ENCODE measurements at regions not wholly inside any gene's neighbourhood (a gene's known extent, or its start where the extent isn't known, plus 50 kb on each side); places are given as distances from the start of the nearest gene placed in this dataset.

DNA sequence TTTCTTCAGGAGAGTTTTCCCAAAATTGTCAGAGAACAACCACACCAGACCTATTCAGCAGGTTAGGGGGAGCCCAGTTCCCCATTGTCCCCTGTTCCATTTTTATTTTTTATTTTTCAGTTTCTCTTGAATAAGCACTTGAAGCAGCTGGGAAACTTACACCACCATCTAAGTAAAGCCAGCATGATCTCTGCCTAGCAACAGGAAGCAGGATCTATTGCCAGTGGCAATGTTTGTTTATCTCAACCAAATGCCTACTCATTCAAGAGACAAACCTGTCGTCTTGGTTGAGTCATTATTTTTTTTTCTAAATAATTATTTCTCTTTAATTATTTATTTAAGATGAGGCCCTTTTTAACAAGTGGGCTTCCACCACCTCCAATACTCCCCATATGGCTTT lies 379.3 kb downstream of the PLK2 start:
- H3K9me3 ChIP-seq = no peaks in the 10 kb centered on the region
- ATAC-seq = no peak
- no peaks in the 10 kb centered on the region for H3K36me3 ChIP-seq
- 43 to 53% methylated on average over 1 of the region's 1 CpG for WGBS, 2 donors
- no peak for DNase-seq
- TF ChIP-seq, protein P1, sequence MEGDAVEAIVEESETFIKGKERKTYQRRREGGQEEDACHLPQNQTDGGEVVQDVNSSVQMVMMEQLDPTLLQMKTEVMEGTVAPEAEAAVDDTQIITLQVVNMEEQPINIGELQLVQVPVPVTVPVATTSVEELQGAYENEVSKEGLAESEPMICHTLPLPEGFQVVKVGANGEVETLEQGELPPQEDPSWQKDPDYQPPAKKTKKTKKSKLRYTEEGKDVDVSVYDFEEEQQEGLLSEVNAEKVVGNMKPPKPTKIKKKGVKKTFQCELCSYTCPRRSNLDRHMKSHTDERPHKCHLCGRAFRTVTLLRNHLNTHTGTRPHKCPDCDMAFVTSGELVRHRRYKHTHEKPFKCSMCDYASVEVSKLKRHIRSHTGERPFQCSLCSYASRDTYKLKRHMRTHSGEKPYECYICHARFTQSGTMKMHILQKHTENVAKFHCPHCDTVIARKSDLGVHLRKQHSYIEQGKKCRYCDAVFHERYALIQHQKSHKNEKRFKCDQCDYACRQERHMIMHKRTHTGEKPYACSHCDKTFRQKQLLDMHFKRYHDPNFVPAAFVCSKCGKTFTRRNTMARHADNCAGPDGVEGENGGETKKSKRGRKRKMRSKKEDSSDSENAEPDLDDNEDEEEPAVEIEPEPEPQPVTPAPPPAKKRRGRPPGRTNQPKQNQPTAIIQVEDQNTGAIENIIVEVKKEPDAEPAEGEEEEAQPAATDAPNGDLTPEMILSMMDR (IDR thresholded peaks at IDR 0.05) = no peak
- H3K27ac ChIP-seq = peak overlapping the region in 1 of 10 donors; percentile 16
- intact Hi-C loops (cut with DNase I) = no loop called here
- H3K4me3 ChIP-seq = no peak overlapping the region
- no peaks in the 10 kb centered on the region for H3K27me3 ChIP-seq
- H3K4me1 ChIP-seq = peaks cover 0 to 66% (median 28%) of the 10 kb centered on the region in 9 donors

DNA sequence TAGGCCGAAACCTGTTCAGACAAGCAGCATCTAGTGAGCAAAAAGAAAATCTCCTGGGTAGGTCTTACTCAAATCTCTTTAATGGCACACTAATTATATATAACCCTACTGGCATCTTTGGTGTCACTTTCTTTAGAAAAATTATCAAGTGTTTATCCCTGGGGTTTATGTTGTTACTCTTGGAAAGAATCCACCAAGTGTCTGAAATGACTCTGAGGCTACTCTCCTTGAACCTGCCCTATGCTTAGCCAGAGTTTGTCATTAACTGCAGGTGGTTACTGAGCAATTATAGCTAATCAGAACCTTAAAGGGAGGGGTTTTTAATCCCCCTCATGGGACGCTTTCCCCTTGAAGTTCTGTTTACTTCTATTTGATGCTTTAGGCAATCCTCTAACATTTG lies 381.9 kb downstream of the PLK2 start:
- Histone ChIP-seq H3K27me3 (no peaks in the 10 kb centered on the region), H3K27ac (peak overlapping the region in 4 of 10 donors; percentile 38 to 92 (median 81)), H3K9me3 (no peaks in the 10 kb centered on the region), H3K4me3 (no peak overlapping the region), H3K4me1 (peaks cover 2 to 92% (median 51%) of the 10 kb centered on the region in 9 donors), H3K36me3 (no peaks in the 10 kb centered on the region)
- 83 to 90% methylated on average over 2 of the region's 2 CpGs for WGBS, 2 donors
- ATAC-seq (no peak), DNase-seq (no peak)
- TF ChIP-seq, protein P1 (IDR thresholded peaks at IDR 0.05) = no peak
- intact Hi-C loops (cut with DNase I) = loop anchor here in 6 of 10 donors (10.0 kb wide), 4 partner anchors 167 to 377 kb away; no protein-coding TSS in a partner anchor

DNA sequence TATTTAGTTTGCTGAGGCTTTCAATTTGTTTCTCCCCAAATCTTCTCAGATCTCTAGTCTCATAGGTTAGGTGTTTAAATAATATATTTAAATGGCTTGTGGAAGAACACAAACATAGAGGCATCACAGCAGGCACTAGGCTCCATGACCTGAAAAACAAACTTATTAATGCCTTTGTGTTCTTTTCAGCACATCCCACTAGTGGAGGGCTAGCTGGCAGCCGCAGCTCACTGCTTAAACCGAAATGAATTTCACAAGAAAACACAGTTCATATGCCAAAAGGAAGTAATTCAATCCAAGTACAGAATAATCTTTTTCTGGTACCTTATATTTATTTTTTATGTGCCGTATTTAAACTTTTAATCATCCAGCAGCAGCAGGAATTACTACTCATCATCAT lies 382.5 kb downstream of the PLK2 start:
- Histone ChIP-seq H3K9me3 (no peaks in the 10 kb centered on the region), H3K27ac (peak overlapping the region in 5 of 10 donors; percentile 32 to 92 (median 75)), H3K36me3 (no peaks in the 10 kb centered on the region), H3K4me1 (peaks cover 2 to 95% (median 56%) of the 10 kb centered on the region in 9 donors), H3K27me3 (no peaks in the 10 kb centered on the region), H3K4me3 (no peak overlapping the region)
- TF ChIP-seq, protein P1 (IDR thresholded peaks at IDR 0.05) = no peak
- peak in 1 of 8 donors; percentile 22 for ATAC-seq
- intact Hi-C loops (cut with DNase I) = loop anchor here in 6 of 10 donors (10.0 kb wide), 4 partner anchors 167 to 377 kb away; no protein-coding TSS in a partner anchor
- 51 to 56% methylated on average over 3 of the region's 3 CpGs for WGBS, 2 donors
- no peak for DNase-seq

DNA sequence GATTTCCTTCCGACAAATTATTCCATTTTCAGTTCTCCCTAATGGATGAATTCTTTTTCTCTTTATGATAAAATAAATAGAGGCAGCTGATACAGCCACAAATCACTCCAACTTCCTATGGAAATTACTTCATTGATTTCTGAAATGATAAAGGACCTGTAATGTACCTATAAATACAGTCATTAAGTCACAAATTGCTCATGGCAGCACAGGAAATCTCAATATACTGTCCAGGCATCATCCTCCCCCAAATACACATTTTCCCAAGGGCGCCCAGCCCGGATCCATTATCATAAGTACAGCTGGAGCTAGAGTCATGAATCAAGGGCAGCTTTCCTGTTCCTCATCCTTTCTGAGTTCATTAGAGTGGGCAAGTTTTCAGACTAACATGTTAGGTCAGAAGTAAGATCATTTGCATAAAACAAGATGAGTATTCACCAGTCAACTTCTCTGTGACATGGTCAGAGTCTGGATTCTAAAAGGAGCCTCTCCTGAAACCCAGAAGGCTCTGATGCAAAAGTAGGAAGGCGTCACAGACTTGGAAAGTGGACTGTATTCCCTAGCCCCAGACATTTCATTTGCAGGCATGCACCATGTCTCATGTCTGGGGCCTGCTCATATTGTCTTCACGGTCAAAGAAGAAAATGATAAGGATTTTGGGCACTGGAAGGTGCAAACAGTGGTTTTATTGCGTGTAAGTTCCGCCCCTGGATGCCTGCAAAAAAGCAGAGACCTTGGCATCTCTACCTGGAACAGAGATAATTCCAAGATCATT lies 383.2 kb downstream of the PLK2 start:
- no peaks in the 10 kb centered on the region for H3K9me3 ChIP-seq
- TF ChIP-seq, protein P1 (IDR thresholded peaks at IDR 0.05) = no peak
- peak in 2 of 8 donors; percentile 21 to 22 for ATAC-seq
- no peaks in the 10 kb centered on the region for H3K27me3 ChIP-seq
- WGBS, 2 donors = 73 to 79% methylated on average over 7 of the region's 7 CpGs
- H3K4me1 ChIP-seq = peaks cover 2 to 95% (median 64%) of the 10 kb centered on the region in 9 donors
- H3K36me3 ChIP-seq = no peaks in the 10 kb centered on the region
- H3K4me3 ChIP-seq = no peak overlapping the region
- no peak for DNase-seq
- intact Hi-C loops (cut with DNase I) = loop anchor here in 6 of 10 donors (10.0 kb wide), 4 partner anchors 168 to 378 kb away; no protein-coding TSS in a partner anchor
- peak overlapping the region in 7 of 10 donors; percentile 5 to 92 (median 54) for H3K27ac ChIP-seq
